Activated T-helper 17 cell treated with anti-CD3 and anti-CD28 coated beads, Interleukin-2, amount 50 U/mL, for 72 hours (primary cell): ENCODE measurements at regions not wholly inside any gene's neighbourhood (a gene's known extent, or its start where the extent isn't known, plus 50 kb on each side); places are given as distances from the start of the nearest gene placed in this dataset.

Source experiments
- ATAC-seq: fragments of 150-1000 bp; cut with Tn5 transposase; replicated peaks from 2 replicates; pipeline ENCODE4 v1.10.0; 2021; ENCODE audit warnings: mild to moderate bottlenecking, moderate library complexity
- H3K27ac Mint-ChIP-seq: one replicate; pipeline ENCODE4 v1.8.0; 2022; ENCODE audit warnings: mixed read lengths
- H3K27me3 Mint-ChIP-seq: one replicate; pipeline ENCODE4 v1.8.0; 2022; ENCODE audit warnings: mixed read lengths
- H3K36me3 Mint-ChIP-seq: one replicate; pipeline ENCODE4 v1.8.0; 2022; ENCODE audit warnings: low read depth, mild to moderate bottlenecking, mixed read lengths
- H3K4me1 Mint-ChIP-seq: one replicate; pipeline ENCODE4 v1.8.0; 2022; ENCODE audit warnings: mixed read lengths
- H3K4me3 Mint-ChIP-seq: one replicate; pipeline ENCODE4 v1.8.0; 2022; ENCODE audit warnings: mild to moderate bottlenecking, mixed read lengths
- H3K9me3 Mint-ChIP-seq: one replicate; pipeline ENCODE4 v1.8.0; 2022; ENCODE audit warnings: mixed read lengths

- no peak overlapping the region for H3K4me3 Mint-ChIP-seq
- H3K27me3 Mint-ChIP-seq: peaks cover 32% of the 10 kb centered on the region
- no peak overlapping the region for H3K27ac Mint-ChIP-seq
- no peaks in the 10 kb centered on the region for H3K9me3 Mint-ChIP-seq
- no peaks in the 10 kb centered on the region for H3K4me1 Mint-ChIP-seq
- H3K36me3 Mint-ChIP-seq: no peaks in the 10 kb centered on the region
- no peak for ATAC-seq
These were observed 61.5 kb upstream of the RAPGEF2 start for GRCh38 chr4:159041054-159042034.

- Mint-ChIP-seq H3K9me3 (no peaks in the 10 kb centered on the region), H3K27ac (no peak overlapping the region)
- no peak for ATAC-seq
These were observed 60.7 kb upstream of the RAPGEF2 start for GRCh38 chr4:159042097-159042605.

DNA sequence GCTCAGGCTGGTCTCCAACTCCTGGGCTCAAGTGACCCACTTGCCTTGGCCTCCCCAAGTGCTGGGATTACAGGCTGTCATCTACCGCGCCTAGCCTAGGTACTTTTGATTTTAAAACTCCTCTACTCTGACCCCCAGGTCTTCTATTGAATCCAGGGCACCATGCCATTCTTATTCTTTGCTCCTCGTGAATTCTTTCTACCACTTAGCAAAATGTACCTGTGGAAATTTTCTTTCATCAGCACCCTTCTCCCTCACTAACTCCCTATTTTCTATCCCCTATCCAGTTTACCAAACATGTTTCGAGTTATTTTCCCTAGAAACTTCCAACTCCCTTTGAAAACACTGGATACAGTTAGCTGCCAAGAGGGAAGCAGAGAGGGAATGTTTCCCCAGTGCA lies 60.0 kb upstream of the RAPGEF2 start:
- Mint-ChIP-seq H3K36me3 (no peaks in the 10 kb centered on the region), H3K9me3 (no peaks in the 10 kb centered on the region), H3K4me1 (peaks cover 6% of the 10 kb centered on the region), H3K27ac (no peak overlapping the region), H3K27me3 (peaks cover 24% of the 10 kb centered on the region), H3K4me3 (no peak overlapping the region)
- ATAC-seq: no peak

More at GRCh38 chr4:159042097-159042605, 60.7 kb upstream of the RAPGEF2 start:
- Mint-ChIP-seq H3K27me3 (peaks cover 25% of the 10 kb centered on the region), H3K36me3 (no peaks in the 10 kb centered on the region), H3K4me3 (no peak overlapping the region), H3K4me1 (peaks cover under 1% of the 10 kb centered on the region)

DNA sequence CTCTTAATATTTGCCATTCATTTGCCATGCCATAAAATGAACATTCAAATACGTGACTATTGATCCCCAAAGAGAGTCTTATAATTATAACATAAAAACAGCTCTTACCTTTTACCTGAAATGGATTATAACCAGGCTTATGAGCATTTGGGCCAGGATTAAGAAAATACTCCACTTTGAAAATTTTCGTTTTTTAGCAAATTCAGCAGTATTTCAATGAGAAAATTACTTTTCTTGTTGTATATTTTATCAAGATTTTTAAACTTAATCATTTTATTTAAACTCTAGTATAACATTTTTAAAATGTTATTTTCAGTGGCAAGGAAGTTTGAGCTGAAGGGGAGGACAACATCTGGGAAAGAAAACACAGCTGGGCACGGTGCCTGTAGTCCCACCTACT lies 59.0 kb upstream of the RAPGEF2 start:
- H3K36me3 Mint-ChIP-seq: no peaks in the 10 kb centered on the region
- peaks cover 18% of the 10 kb centered on the region for H3K27me3 Mint-ChIP-seq
- no peak overlapping the region for H3K27ac Mint-ChIP-seq
- ATAC-seq: no peak
- H3K9me3 Mint-ChIP-seq: no peaks in the 10 kb centered on the region
- no peak overlapping the region for H3K4me3 Mint-ChIP-seq
- H3K4me1 Mint-ChIP-seq: peaks cover 6% of the 10 kb centered on the region

GRCh38 chr4:159045321-159045720 lies 57.6 kb upstream of the RAPGEF2 start:
- Mint-ChIP-seq H3K4me3 (no peak overlapping the region), H3K9me3 (no peaks in the 10 kb centered on the region), H3K4me1 (peaks cover 6% of the 10 kb centered on the region), H3K36me3 (no peaks in the 10 kb centered on the region), H3K27me3 (peaks cover 18% of the 10 kb centered on the region), H3K27ac (no peak overlapping the region)
- no peak for ATAC-seq

DNA sequence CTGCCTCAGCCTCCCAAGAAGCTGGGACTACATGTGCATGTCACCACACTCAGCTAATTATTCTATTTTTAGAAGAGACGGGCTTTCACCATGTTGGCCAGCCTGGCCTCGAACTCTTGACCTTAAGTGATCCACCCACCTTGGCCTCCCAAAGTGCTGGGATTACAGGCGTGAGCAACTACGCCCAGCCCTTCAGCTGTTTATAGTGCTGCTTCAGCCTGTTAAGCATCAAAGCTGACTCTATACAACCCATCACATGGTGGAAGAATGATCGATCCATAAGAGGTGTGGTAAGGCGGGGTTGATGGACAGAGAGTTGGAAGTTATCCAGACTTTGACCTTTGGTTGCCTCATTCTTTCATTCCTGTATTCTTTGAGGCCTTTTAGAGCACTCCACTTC lies 56.2 kb upstream of the RAPGEF2 start:
- peaks cover 9% of the 10 kb centered on the region for H3K27me3 Mint-ChIP-seq
- no peak overlapping the region for H3K4me3 Mint-ChIP-seq
- no peak for ATAC-seq
- H3K9me3 Mint-ChIP-seq: no peaks in the 10 kb centered on the region
- peaks cover 6% of the 10 kb centered on the region for H3K4me1 Mint-ChIP-seq
- no peak overlapping the region for H3K27ac Mint-ChIP-seq
- H3K36me3 Mint-ChIP-seq: no peaks in the 10 kb centered on the region

DNA sequence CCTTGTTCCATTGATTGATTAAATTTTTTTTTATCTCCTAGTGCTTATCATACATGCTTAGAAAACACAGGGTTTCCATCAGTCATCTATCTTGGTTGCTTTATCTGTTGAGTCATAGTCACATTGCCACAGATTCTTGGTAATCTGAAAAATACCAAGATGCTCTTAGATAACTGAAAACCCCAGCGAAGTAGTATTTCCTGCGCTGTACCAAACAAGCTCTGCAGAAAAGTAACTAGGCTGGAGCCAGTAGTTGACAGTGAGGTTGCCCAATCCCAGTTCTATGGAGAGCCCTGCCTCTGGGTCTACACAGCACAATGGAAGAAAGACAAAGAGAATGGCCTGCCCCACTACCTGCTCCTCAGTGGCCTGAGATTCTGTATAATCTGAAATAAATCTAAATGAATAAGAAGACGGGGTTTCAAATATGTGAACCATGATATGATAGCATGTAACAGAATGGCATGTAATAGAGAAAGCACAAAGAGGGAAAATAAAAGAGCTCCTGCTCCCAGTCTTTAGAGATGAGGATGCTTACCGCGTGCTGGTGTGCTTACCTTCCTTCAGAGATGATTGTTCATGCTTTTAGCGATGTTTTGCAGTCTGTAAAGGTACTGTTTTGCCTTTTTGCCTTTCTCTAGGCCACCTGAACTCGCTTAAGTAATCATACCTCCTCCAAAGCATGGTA lies 55.3 kb upstream of the RAPGEF2 start:
- peak; percentile 82 for ATAC-seq

DNA sequence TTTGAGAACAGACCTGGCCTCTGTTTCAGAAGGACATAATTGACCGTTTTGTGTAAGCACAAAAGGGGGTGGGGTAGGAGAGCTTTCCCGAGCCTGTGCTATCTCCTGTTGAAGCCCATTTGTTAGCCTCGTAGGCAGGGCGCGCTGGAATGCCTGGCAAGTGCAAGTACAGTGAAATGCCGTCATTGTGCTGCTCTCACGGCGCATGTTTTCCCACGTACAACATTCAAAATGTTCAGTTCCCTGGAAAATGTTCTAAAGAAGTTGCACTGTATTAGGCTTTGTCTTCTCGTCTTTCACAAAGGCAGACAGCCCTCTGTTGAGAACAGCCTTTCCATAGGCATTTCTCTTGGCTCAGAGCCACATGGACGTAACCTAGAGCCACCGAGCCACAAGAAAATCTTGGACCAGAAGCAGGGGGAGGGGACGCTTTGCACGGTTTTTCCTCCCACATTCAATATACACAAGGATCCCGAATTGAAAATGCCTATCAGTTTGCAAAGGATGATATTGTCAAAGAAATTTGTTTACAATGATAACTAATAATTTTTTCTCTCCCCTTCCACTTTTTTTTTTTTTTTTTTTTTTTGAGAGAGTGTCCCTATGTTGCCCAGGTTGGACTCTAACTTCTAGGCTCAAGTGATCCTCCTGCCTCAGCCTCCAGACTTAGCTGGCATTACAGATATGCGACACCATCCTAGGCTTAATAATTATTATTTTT lies 54.6 kb upstream of the RAPGEF2 start:
- Mint-ChIP-seq H3K9me3 (no peaks in the 10 kb centered on the region), H3K4me1 (peaks cover 6% of the 10 kb centered on the region), H3K36me3 (no peaks in the 10 kb centered on the region)

More for the DNA sequence above, 55.3 kb upstream of the RAPGEF2 start:
- Mint-ChIP-seq H3K27me3 (peaks cover 7% of the 10 kb centered on the region), H3K27ac (no peak overlapping the region), H3K9me3 (no peaks in the 10 kb centered on the region), H3K4me3 (no peak overlapping the region), H3K36me3 (no peaks in the 10 kb centered on the region), H3K4me1 (peaks cover 6% of the 10 kb centered on the region)

GRCh38 chr4:159049780-159050375 lies 53.0 kb upstream of the RAPGEF2 start:
- no peak overlapping the region for H3K27ac Mint-ChIP-seq
- H3K4me1 Mint-ChIP-seq: peaks cover 10% of the 10 kb centered on the region
- no peak overlapping the region for H3K4me3 Mint-ChIP-seq
- ATAC-seq: no peak
- no peaks in the 10 kb centered on the region for H3K9me3 Mint-ChIP-seq
- peaks cover 13% of the 10 kb centered on the region for H3K27me3 Mint-ChIP-seq
- no peaks in the 10 kb centered on the region for H3K36me3 Mint-ChIP-seq

More for the DNA sequence above, 54.6 kb upstream of the RAPGEF2 start:
- no peak overlapping the region for H3K27ac Mint-ChIP-seq
- ATAC-seq: no peak
- no peak overlapping the region for H3K4me3 Mint-ChIP-seq
- peaks cover 3% of the 10 kb centered on the region for H3K27me3 Mint-ChIP-seq

GRCh38 chr4:159051245-159052071 lies 51.4 kb upstream of the RAPGEF2 start:
- peak; percentile 23 for ATAC-seq

DNA sequence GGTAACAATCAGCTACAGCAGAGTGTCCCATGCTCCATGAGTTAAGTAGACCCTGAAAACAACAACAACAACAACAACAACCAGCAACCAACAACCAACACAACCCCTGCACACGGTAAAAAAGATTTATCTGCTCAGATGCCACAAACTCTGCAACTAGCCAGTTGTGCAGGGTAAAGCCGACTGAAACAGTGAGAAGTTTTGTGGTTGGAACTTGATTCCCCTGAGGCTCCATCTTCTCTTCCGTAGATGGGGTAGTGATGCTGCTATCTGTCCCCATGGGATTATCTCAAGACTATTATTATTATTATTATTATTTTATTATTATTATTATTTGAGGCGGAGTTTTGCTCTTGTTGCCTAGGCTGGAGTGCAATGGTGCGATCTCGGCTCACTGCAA lies 50.6 kb upstream of the RAPGEF2 start:
- H3K4me1 Mint-ChIP-seq: peaks cover 8% of the 10 kb centered on the region
- H3K36me3 Mint-ChIP-seq: no peaks in the 10 kb centered on the region
- H3K9me3 Mint-ChIP-seq: no peaks in the 10 kb centered on the region
- ATAC-seq: no peak
- no peak overlapping the region for H3K27ac Mint-ChIP-seq
- H3K27me3 Mint-ChIP-seq: peaks cover 13% of the 10 kb centered on the region
- no peak overlapping the region for H3K4me3 Mint-ChIP-seq

More at GRCh38 chr4:159051245-159052071, 51.4 kb upstream of the RAPGEF2 start:
- Mint-ChIP-seq H3K9me3 (no peaks in the 10 kb centered on the region), H3K4me1 (peaks cover 10% of the 10 kb centered on the region), H3K27ac (no peak overlapping the region), H3K4me3 (no peak overlapping the region), H3K27me3 (peaks cover 13% of the 10 kb centered on the region), H3K36me3 (no peaks in the 10 kb centered on the region)
